ENCODE measurements at regions not wholly inside any gene's neighbourhood (a gene's known extent, or its start where the extent isn't known, plus 50 kb on each side); places are given as distances from the start of the nearest gene placed in this dataset.

DNA sequence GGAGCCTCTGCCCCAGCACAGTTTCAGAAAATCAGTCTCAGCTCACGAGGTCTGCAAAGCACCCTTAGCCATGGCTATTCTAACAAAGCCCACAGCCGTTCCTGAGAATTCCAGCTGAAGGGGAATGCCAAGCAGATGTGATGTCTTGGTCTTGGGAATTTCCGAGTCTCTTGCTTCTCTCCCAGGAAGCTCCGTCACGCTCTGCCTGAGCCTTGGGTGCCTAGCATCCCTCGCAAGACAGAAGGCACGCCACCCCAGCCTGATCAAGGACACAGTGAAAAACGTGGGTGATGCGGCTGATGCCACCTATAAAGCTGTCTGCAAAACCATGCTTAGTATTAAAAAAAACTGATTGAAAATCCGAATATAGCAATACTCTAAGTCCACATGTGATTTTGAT, 254.6 kb downstream of the SH3BP4 start:
- TF ChIP-seq CTCF (IDR thresholded peaks at IDR 0.05), result no peak
- H3K4me1 ChIP-seq, result no peaks in the 10 kb centered on the region
- intact Hi-C loops (cut with DNase I), result no loop called here
- whole genome bisulfite sequencing, 3 donors, result 48 to 58% (median 57%) methylated on average over 10 of the region's 10 CpGs
- no peaks in the 10 kb centered on the region for H3K36me3 ChIP-seq (ENCODE audit: insufficient read depth in 1 of 2, low read depth in 1 of 2)
- H3K27me3 ChIP-seq (ENCODE audit: insufficient read depth in 3 of 3, low read length in 2 of 3), result peaks cover 0 to 6% (median 0%) of the 10 kb centered on the region in 3 donors
- H3K9me3 ChIP-seq, result no peaks in the 10 kb centered on the region
- H3K27ac ChIP-seq, result no peak overlapping the region
- DNase-seq (no peak), ATAC-seq (no peak)
- no peak overlapping the region for H3K4me3 ChIP-seq

DNA sequence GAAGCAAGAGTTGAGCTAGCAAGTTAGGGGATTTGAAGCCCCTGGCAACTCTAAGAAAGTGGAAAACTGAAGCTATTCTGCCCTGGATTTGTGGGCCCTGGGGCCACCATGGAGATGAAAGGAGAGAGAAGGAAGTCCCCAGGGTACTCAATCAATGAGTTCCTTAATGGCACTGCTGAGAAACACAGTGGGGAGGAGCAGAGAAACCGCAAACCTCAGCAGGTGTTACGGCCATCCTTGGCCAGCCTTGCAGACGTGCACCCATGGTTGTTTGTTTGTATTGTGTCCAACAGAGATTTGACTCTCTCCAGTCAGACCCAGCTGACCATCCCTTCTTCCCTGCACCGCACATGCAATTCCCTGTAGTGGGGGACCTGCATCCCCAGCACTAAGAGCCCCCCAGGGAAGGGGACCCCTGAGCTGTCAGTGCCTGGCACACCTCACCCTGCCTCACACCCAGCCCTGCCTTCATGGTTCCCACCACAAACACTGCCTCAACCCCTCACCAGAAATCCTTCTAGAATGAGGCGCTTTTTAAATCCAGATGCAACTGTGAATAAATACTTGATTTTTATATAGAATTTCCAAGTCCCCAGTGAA, 255.3 kb downstream of the SH3BP4 start:
- no peak for TF ChIP-seq CTCF (IDR thresholded peaks at IDR 0.05)
- no peaks in the 10 kb centered on the region for H3K36me3 ChIP-seq (ENCODE audit: insufficient read depth in 1 of 2, low read depth in 1 of 2)
- peaks cover 0 to 6% (median 0%) of the 10 kb centered on the region in 3 donors for H3K27me3 ChIP-seq (ENCODE audit: insufficient read depth in 3 of 3, low read length in 2 of 3)
- H3K9me3 ChIP-seq, result no peaks in the 10 kb centered on the region
- WGBS, 3 donors, result 55 to 70% (median 60%) methylated on average over 5 of the region's 5 CpGs
- no peak overlapping the region for H3K27ac ChIP-seq
- no peak for ATAC-seq
- H3K4me3 ChIP-seq, result no peak overlapping the region
- H3K4me1 ChIP-seq, result no peaks in the 10 kb centered on the region
- no peak for DNase-seq
- intact Hi-C loops (cut with DNase I), result no loop called here

DNA sequence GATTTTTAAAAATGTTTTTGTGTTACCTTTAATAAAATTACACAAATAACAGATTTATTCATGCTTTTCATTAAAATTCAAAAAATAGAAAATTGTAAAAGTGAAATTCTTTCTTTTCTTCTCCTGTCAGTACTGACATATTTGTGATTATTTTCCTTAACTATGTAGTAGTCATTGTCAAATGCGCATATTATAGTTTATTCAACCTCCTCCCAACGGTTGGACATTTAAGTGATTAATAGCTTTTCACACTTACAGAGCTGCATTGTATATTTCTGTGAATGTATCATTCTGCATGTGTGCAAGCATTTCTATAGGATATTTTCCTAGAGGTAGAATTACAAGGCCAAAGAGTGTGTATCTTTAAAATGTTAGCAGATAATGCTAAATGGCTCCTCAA, 259.2 kb downstream of the SH3BP4 start:
- DNase-seq, result no peak
- no peak for ATAC-seq
- H3K4me3 ChIP-seq, result no peak overlapping the region
- H3K27me3 ChIP-seq (ENCODE audit: insufficient read depth in 3 of 3, low read length in 2 of 3), result peaks cover 0 to 2% (median 0%) of the 10 kb centered on the region in 3 donors
- H3K27ac ChIP-seq, result no peak overlapping the region
- WGBS, 3 donors, result 31 to 32% (median 31%) methylated on average over 2 of the region's 2 CpGs
- H3K4me1 ChIP-seq, result no peaks in the 10 kb centered on the region
- TF ChIP-seq CTCF (IDR thresholded peaks at IDR 0.05), result no peak
- H3K9me3 ChIP-seq, result no peaks in the 10 kb centered on the region
- intact Hi-C loops (cut with DNase I), result no loop called here
- no peaks in the 10 kb centered on the region for H3K36me3 ChIP-seq (ENCODE audit: insufficient read depth in 1 of 2, low read depth in 1 of 2)

GRCh38 chr2:235212501-235213158, 260.8 kb downstream of the SH3BP4 start:
- TF ChIP-seq CTCF (IDR thresholded peaks at IDR 0.05), result no peak
- no peak overlapping the region for H3K27ac ChIP-seq
- intact Hi-C loops (cut with DNase I), result no loop called here
- no peaks in the 10 kb centered on the region for H3K4me1 ChIP-seq
- H3K9me3 ChIP-seq, result no peaks in the 10 kb centered on the region
- H3K27me3 ChIP-seq (ENCODE audit: insufficient read depth in 3 of 3, low read length in 2 of 3), result peaks cover 0 to 4% (median 0%) of the 10 kb centered on the region in 3 donors
- 62 to 66% (median 65%) methylated on average over 5 of the region's 5 CpGs for WGBS, 3 donors
- H3K4me3 ChIP-seq, result no peak overlapping the region
- H3K36me3 ChIP-seq (ENCODE audit: insufficient read depth in 1 of 2, low read depth in 1 of 2), result no peaks in the 10 kb centered on the region
- DNase-seq (no peak), ATAC-seq (no peak)
